NCI-H82 treated with DMSO at 0.1 percent for 48 hours (cell line): ENCODE measurements at regions not wholly inside any gene's neighbourhood (a gene's known extent, or its start where the extent isn't known, plus 50 kb on each side); places are given as distances from the start of the nearest gene placed in this dataset.
A peak's percentile ranks its signal among the peaks of the same experiment; 100 is the strongest.
"Not testable (repeated sequence)": the region's sequence is repeated elsewhere in the genome, so short reads cannot be mapped to it uniquely, and the experiment has no call there.

Experiments used
- DNase-seq: peaks from one replicate; lab custom pipeline; 2025; ENCODE audit not compliant: unreplicated experiment; lab: John Stamatoyannopoulos, UW

GRCh38 chr3:94401466-94401865 is 338.6 kb downstream of the NSUN3 start:
- DNase-seq: no peak

- DNase-seq: no peak
Measured at GRCh38 chr3:94402126-94402525, 339.3 kb downstream of the NSUN3 start.

GRCh38 chr3:94405258-94406035 is 342.6 kb downstream of the NSUN3 start:
- DNase-seq: no peak

- no peak for DNase-seq
Measured at GRCh38 chr3:94406595-94406994, 343.7 kb downstream of the NSUN3 start.

- DNase-seq: not testable (repeated sequence)
Measured at GRCh38 chr3:94412936-94413335, 350.1 kb downstream of the NSUN3 start.

GRCh38 chr3:94413336-94414108 is 350.7 kb downstream of the NSUN3 start:
- no peak for DNase-seq

- peak; percentile 25 for DNase-seq
Measured at GRCh38 chr3:94414418-94414817, 351.6 kb downstream of the NSUN3 start.

GRCh38 chr3:94416768-94417167 is 353.9 kb downstream of the NSUN3 start:
- DNase-seq: no peak

- DNase-seq: no peak
Measured at GRCh38 chr3:94417963-94418455, 355.1 kb downstream of the NSUN3 start.

- no peak for DNase-seq
Measured at GRCh38 chr3:94420931-94421330, 358.1 kb downstream of the NSUN3 start.

GRCh38 chr3:94423578-94423977 is 360.7 kb downstream of the NSUN3 start:
- no peak for DNase-seq

- no peak for DNase-seq
Measured at GRCh38 chr3:94429517-94429916, 366.7 kb downstream of the NSUN3 start.

GRCh38 chr3:94431876-94432570 is 369.2 kb downstream of the NSUN3 start:
- DNase-seq: no peak

GRCh38 chr3:94433811-94434210 is 370.9 kb downstream of the NSUN3 start:
- DNase-seq: no peak

- DNase-seq: no peak
Measured at GRCh38 chr3:94440767-94441493, 378.1 kb downstream of the NSUN3 start.

GRCh38 chr3:94441494-94441847 is 378.6 kb downstream of the NSUN3 start:
- DNase-seq: no peak

GRCh38 chr3:94453864-94454263 is 391.0 kb downstream of the NSUN3 start:
- no peak for DNase-seq

GRCh38 chr3:94459167-94459566 is 396.3 kb downstream of the NSUN3 start:
- no peak for DNase-seq

- no peak for DNase-seq
Measured at GRCh38 chr3:94460931-94461330, 398.1 kb downstream of the NSUN3 start.

- no peak for DNase-seq
Measured at GRCh38 chr3:94462931-94463330, 400.1 kb downstream of the NSUN3 start.

GRCh38 chr3:94472511-94472910 is 409.6 kb downstream of the NSUN3 start:
- DNase-seq: no peak
